Sigmoid colon (tissue), 4 donors: ENCODE measurements at regions not wholly inside any gene's neighbourhood (a gene's known extent, or its start where the extent isn't known, plus 50 kb on each side); places are given as distances from the start of the nearest gene placed in this dataset.

Experiments used
- CTCF ChIP-seq, 4 experiments: fragments of 450-650 bp in 3 of 4; fragments of 200-600 bp in 1 of 4; IDR thresholded peaks; one replicate each; pipeline ENCODE4 v1.5.1; 2016 to 2019; ENCODE audit warnings: antibody characterized with exemption in 4 of 4, mild to moderate bottlenecking in 3 of 4, moderate library complexity in 2 of 4
- POLR2AphosphoS5 ChIP-seq, 4 donors: sonication (generic); formaldehyde crosslinking; IDR thresholded peaks; one replicate each; pipeline ENCODE4 v1.6.1; 2017; ENCODE audit warnings: antibody characterized with exemption in 4 of 4

DNA sequence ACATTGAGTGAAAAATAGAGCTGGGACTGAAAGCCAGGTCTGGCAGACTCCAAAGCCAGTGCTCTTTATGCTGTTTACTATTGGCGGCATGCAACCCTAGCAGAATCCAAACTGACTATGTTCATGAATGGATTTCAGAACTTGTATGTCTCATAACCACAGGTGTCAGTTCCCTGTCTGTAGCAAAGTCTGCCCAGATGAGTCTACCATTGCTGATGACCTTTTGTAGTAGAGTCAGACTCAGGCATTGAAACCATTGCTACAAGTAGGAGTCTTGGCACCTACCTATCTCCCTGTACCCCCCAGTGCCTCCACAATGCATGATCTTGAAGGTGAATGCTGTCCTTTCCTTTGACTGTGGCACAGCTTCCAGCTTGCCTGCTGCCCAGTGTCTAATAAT lies 157.2 kb upstream of the ROPN1 start:
- no peak for TF ChIP-seq CTCF (IDR thresholded peaks at IDR 0.05)
- no peak for TF ChIP-seq POLR2AphosphoS5 (IDR thresholded peaks at IDR 0.05)
